ENCODE measurements at regions not wholly inside any gene's neighbourhood (a gene's known extent, or its start where the extent isn't known, plus 50 kb on each side); places are given as distances from the start of the nearest gene placed in this dataset.
"Not testable (repeated sequence)": the region's sequence is repeated elsewhere in the genome, so short reads cannot be mapped to it uniquely, and the experiment has no call there.

- TF ChIP-seq CUX1 (IDR thresholded peaks at IDR 0.05; ENCODE audit: insufficient replicate concordance, low read depth, low read length), result no peak
- TF ChIP-seq BCLAF1 (IDR thresholded peaks at IDR 0.05), result no peak
- TF ChIP-seq E2F4 (IDR thresholded peaks at IDR 0.05; ENCODE audit: low read depth, low read length), result no peak
- no peak for TF ChIP-seq IRF3 (IDR thresholded peaks at IDR 0.05)
These were observed 536.2 kb upstream of the KLHL4 start (continued) for GRCh38 chrX:86981326-86981879.

GRCh38 chrX:86987351-86987750 is 530.3 kb upstream of the KLHL4 start:
- H3K4me1 ChIP-seq (ENCODE audit: control insufficient read depth, insufficient read depth, low read length); intact Hi-C loops (cut with micrococcal nuclease; ENCODE audit: unreplicated experiment); FAIRE-seq; H3K9ac ChIP-seq (ENCODE audit: control insufficient read depth, insufficient read depth, low read length); ATAC-seq; H3K27ac ChIP-seq (ENCODE audit: control insufficient read depth, insufficient read depth); SMC1A ChIA-PET (ENCODE audit: uncharacterized antibody, unreplicated experiment); H3K4me2 ChIP-seq (ENCODE audit: control insufficient read depth, insufficient read depth); H3K27me3 ChIP-seq (replicated peaks in 1 of 2; ENCODE audit: control insufficient read depth in 2 of 2, insufficient read depth in 2 of 2, low read length in 1 of 2); H4K20me1 ChIP-seq (ENCODE audit: control insufficient read depth, insufficient read depth); RAD21 ChIA-PET (ENCODE audit: unreplicated experiment); H3K36me3 ChIP-seq (ENCODE audit: control insufficient read depth in 2 of 2, insufficient read depth in 2 of 2, low read length in 1 of 2); in situ Hi-C loops (cut with MboI); H3K4me3 ChIP-seq; POLR2A ChIA-PET; DNase-seq (ENCODE audit: low read depth, low spot score); H3K79me2 ChIP-seq (ENCODE audit: control insufficient read depth, insufficient read depth, low read length); H2AFZ ChIP-seq (ENCODE audit: control insufficient read depth, low read depth, low read length); H3K9me3 ChIP-seq (replicated peaks; ENCODE audit: control insufficient read depth, insufficient read depth, low read length); BruUV-seq (replicated peaks): not testable (repeated sequence)
- WGBS (ENCODE audit: insufficient coverage, insufficient replicate concordance, low lambda C conversion rate, missing lambda C conversion rate), result 24% methylated on average over 4 of the region's 4 CpGs
- CTCF ChIA-PET, result interaction anchor here (0.6 kb wide), 1 partner anchor 859 kb away, joined by 3 read pairs; no protein-coding TSS in a partner anchor
